GM12878 (cell line): ENCODE measurements at regions not wholly inside any gene's neighbourhood (a gene's known extent, or its start where the extent isn't known, plus 50 kb on each side); places are given as distances from the start of the nearest gene placed in this dataset.

Experiments
- BRCA1 ChIP-seq: IDR thresholded peaks from 2 replicates; pipeline ENCODE4 v1.6.1; 2011; ENCODE audit warnings: low read depth, low read length, improper control_type of control experiment
- ETV6 ChIP-seq, 2 experiments: fragments of 450-650 bp in 1 of 2; IDR thresholded peaks in 1 of 2; conservative IDR thresholded peaks in 1 of 2; 2 replicates each; pipeline ENCODE4 v1.6.1; 2014; ENCODE audit warnings: antibody characterized with exemption in 1 of 2, borderline replicate concordance in 1 of 2, low read depth in 1 of 2, mild to moderate bottlenecking in 1 of 2, moderate library complexity in 1 of 2
- GATAD2B ChIP-seq: fragments of 450-650 bp; conservative IDR thresholded peaks from 2 replicates; pipeline ENCODE4 v1.6.1; 2017; ENCODE audit warnings: low read depth, mild to moderate bottlenecking, moderate library complexity
- IKZF1 ChIP-seq: fragments of 450-650 bp; conservative IDR thresholded peaks from 2 replicates; pipeline ENCODE4 v1.6.1; 2017; ENCODE audit warnings: antibody characterized with exemption, mild to moderate bottlenecking
- IRF4 ChIP-seq: IDR thresholded peaks from 2 replicates; pipeline ENCODE4 v1.6.1; 2011; ENCODE audit warnings: low read depth, low read length
- MYB ChIP-seq: fragments of 150-350 bp; IDR thresholded peaks from 2 replicates; pipeline ENCODE4 v1.6.1; 2014; ENCODE audit warnings: mild to moderate bottlenecking, low read depth, low read length, borderline replicate concordance
- NFXL1 ChIP-seq: fragments of 450-650 bp; IDR thresholded peaks from 2 replicates; pipeline ENCODE4 v1.6.1; 2017; ENCODE audit warnings: antibody characterized with exemption, mild to moderate bottlenecking, borderline replicate concordance
- RUNX3 ChIP-seq: IDR thresholded peaks from 2 replicates; pipeline ENCODE4 v1.6.1; 2012; ENCODE audit warnings: low read length, inconsistent platforms
- SUZ12 ChIP-seq: fragments of 200-600 bp; sonication (generic); IDR thresholded peaks from one replicate; pipeline ENCODE4 v1.6.1; 2018; ENCODE audit warnings: antibody characterized with exemption, mild to moderate bottlenecking; ENCODE audit not compliant: unreplicated experiment
- TCF7 ChIP-seq: IDR thresholded peaks from 2 replicates; pipeline ENCODE4 v1.6.1; 2014; ENCODE audit warnings: antibody characterized with exemption, borderline replicate concordance
- TF ChIP-seq, protein P1 (sequence below): IDR thresholded peaks from 2 replicates; pipeline ENCODE4 v1.6.1; 2011; ENCODE audit warnings: low read depth, mild to moderate bottlenecking, low read length, moderate library complexity, borderline replicate concordance; ENCODE audit errors: extremely low read depth
- TF ChIP-seq, protein P2 (sequence below): fragments of 450-650 bp; IDR thresholded peaks from 2 replicates; pipeline ENCODE4 v1.6.1; 2017; ENCODE audit warnings: borderline replicate concordance
- TF ChIP-seq, protein P3 (sequence below): fragments of 450-650 bp; IDR thresholded peaks from 2 replicates; pipeline ENCODE4 v1.6.1; 2017; ENCODE audit warnings: mild to moderate bottlenecking, moderate library complexity
- TF ChIP-seq, protein P4 (sequence below): IDR thresholded peaks from 2 replicates; pipeline ENCODE4 v1.6.1; 2011; ENCODE audit warnings: borderline replicate concordance, low read depth, mild to moderate bottlenecking, moderate library complexity, low read length; ENCODE audit not compliant: insufficient read depth, poor library complexity, severe bottlenecking
- TF ChIP-seq, protein P5 (sequence below): fragments of 450-650 bp; IDR thresholded peaks from 2 replicates; pipeline ENCODE4 v1.6.1; 2017; ENCODE audit warnings: mild to moderate bottlenecking, moderate library complexity

DNA sequence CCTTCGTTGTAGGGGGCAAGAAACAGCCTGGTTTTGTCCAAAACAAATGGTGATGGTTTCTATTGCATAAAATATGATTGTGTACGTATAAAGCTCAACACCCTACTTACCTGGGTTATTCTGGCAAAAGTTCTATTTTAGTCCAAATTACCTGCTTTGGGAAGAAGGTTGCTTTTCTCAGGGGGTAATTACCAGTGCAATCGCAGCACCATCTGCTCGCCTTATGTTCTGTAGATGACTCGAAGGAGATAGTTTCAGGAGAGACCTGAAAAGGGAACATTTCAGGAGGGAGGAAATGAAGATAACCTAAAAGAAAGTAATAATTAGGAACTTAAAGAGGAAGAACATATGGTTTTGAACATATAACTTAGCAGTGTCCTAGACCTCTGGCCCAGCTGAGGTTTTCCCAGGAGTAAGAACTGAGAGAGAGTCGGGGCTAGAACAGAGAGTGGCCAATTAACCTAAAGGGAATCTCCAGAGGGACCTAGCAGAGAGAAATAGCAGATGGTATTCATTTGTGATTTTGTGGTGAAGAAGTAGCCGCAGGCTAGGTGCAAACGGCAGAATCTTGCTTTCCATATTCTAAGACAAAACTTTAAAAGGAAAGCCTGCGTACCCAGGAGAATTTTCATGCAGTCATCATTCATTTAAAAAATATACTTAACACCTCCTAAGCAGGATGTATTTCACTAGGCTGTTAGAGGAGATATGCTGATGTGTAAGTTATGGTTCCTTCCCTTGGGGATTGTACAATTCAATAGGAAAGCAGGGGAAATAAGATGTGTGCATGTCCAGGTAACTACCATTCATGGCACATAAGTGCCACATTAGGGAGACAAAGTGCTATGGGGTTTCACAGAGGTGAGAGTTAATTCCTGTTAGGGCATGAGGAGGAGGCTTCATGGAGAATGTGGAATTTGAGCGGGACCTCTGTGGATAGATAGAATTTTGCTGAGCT, 113.0 kb upstream of the SLC10A2 start (continued):
- TF ChIP-seq MYB: no peak
- TF ChIP-seq, protein P1, sequence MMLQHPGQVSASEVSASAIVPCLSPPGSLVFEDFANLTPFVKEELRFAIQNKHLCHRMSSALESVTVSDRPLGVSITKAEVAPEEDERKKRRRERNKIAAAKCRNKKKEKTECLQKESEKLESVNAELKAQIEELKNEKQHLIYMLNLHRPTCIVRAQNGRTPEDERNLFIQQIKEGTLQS: no peak
- TF ChIP-seq, protein P2, sequence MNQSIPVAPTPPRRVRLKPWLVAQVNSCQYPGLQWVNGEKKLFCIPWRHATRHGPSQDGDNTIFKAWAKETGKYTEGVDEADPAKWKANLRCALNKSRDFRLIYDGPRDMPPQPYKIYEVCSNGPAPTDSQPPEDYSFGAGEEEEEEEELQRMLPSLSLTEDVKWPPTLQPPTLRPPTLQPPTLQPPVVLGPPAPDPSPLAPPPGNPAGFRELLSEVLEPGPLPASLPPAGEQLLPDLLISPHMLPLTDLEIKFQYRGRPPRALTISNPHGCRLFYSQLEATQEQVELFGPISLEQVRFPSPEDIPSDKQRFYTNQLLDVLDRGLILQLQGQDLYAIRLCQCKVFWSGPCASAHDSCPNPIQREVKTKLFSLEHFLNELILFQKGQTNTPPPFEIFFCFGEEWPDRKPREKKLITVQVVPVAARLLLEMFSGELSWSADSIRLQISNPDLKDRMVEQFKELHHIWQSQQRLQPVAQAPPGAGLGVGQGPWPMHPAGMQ: no peak
- TF ChIP-seq, protein P3, sequence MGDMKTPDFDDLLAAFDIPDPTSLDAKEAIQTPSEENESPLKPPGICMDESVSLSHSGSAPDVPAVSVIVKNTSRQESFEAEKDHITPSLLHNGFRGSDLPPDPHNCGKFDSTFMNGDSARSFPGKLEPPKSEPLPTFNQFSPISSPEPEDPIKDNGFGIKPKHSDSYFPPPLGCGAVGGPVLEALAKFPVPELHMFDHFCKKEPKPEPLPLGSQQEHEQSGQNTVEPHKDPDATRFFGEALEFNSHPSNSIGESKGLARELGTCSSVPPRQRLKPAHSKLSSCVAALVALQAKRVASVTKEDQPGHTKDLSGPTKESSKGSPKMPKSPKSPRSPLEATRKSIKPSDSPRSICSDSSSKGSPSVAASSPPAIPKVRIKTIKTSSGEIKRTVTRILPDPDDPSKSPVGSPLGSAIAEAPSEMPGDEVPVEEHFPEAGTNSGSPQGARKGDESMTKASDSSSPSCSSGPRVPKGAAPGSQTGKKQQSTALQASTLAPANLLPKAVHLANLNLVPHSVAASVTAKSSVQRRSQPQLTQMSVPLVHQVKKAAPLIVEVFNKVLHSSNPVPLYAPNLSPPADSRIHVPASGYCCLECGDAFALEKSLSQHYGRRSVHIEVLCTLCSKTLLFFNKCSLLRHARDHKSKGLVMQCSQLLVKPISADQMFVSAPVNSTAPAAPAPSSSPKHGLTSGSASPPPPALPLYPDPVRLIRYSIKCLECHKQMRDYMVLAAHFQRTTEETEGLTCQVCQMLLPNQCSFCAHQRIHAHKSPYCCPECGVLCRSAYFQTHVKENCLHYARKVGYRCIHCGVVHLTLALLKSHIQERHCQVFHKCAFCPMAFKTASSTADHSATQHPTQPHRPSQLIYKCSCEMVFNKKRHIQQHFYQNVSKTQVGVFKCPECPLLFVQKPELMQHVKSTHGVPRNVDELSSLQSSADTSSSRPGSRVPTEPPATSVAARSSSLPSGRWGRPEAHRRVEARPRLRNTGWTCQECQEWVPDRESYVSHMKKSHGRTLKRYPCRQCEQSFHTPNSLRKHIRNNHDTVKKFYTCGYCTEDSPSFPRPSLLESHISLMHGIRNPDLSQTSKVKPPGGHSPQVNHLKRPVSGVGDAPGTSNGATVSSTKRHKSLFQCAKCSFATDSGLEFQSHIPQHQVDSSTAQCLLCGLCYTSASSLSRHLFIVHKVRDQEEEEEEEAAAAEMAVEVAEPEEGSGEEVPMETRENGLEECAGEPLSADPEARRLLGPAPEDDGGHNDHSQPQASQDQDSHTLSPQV: no peak
- no peak for TF ChIP-seq TCF7
- no peak for TF ChIP-seq GATAD2B
- TF ChIP-seq SUZ12: no peak
- TF ChIP-seq NFXL1: no peak
- TF ChIP-seq, protein P4, sequence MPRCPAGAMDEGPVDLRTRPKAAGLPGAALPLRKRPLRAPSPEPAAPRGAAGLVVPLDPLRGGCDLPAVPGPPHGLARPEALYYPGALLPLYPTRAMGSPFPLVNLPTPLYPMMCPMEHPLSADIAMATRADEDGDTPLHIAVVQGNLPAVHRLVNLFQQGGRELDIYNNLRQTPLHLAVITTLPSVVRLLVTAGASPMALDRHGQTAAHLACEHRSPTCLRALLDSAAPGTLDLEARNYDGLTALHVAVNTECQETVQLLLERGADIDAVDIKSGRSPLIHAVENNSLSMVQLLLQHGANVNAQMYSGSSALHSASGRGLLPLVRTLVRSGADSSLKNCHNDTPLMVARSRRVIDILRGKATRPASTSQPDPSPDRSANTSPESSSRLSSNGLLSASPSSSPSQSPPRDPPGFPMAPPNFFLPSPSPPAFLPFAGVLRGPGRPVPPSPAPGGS: no peak
- no peak for TF ChIP-seq BRCA1
- TF ChIP-seq ETV6 (conservative IDR thresholded peaks at IDR 0.05 in 1 of 2, IDR thresholded peaks at IDR 0.05 in 1 of 2; ENCODE audit: borderline replicate concordance in 1 of 2, low read depth in 1 of 2): no peak
- TF ChIP-seq IKZF1: peak; percentile 87
- TF ChIP-seq RUNX3: peak; percentile 47; the same call in 1 of the 2 replicates
- no peak for TF ChIP-seq IRF4
- TF ChIP-seq, protein P5, sequence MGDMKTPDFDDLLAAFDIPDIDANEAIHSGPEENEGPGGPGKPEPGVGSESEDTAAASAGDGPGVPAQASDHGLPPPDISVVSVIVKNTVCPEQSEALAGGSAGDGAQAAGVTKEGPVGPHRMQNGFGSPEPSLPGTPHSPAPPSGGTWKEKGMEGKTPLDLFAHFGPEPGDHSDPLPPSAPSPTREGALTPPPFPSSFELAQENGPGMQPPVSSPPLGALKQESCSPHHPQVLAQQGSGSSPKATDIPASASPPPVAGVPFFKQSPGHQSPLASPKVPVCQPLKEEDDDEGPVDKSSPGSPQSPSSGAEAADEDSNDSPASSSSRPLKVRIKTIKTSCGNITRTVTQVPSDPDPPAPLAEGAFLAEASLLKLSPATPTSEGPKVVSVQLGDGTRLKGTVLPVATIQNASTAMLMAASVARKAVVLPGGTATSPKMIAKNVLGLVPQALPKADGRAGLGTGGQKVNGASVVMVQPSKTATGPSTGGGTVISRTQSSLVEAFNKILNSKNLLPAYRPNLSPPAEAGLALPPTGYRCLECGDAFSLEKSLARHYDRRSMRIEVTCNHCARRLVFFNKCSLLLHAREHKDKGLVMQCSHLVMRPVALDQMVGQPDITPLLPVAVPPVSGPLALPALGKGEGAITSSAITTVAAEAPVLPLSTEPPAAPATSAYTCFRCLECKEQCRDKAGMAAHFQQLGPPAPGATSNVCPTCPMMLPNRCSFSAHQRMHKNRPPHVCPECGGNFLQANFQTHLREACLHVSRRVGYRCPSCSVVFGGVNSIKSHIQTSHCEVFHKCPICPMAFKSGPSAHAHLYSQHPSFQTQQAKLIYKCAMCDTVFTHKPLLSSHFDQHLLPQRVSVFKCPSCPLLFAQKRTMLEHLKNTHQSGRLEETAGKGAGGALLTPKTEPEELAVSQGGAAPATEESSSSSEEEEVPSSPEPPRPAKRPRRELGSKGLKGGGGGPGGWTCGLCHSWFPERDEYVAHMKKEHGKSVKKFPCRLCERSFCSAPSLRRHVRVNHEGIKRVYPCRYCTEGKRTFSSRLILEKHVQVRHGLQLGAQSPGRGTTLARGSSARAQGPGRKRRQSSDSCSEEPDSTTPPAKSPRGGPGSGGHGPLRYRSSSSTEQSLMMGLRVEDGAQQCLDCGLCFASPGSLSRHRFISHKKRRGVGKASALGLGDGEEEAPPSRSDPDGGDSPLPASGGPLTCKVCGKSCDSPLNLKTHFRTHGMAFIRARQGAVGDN: 0 out of 2 replicates have a peak, but pooled peaks have one; percentile 31
